GM06990 (cell line): ENCODE measurements at regions not wholly inside any gene's neighbourhood (a gene's known extent, or its start where the extent isn't known, plus 50 kb on each side); places are given as distances from the start of the nearest gene placed in this dataset.

Experiments
- DNase-seq: peaks from one replicate; pipeline ENCODE4 v3.0.0-alpha.2; 2011; ENCODE audit not compliant: insufficient read length; ENCODE audit errors: extremely low read depth
- H3K27me3 ChIP-seq: replicated peaks from 2 replicates; pipeline ENCODE4 v1.6.0; 2011; ENCODE audit warnings: low read length; ENCODE audit not compliant: control insufficient read depth, insufficient read depth
- H3K36me3 ChIP-seq: 2 replicates; pipeline ENCODE4 v1.5.1; 2011; ENCODE audit warnings: low read length; ENCODE audit not compliant: control insufficient read depth, insufficient read depth
- H3K4me3 ChIP-seq: replicated peaks from 2 replicates; pipeline ENCODE4 v1.5.1; 2011; ENCODE audit warnings: low read depth, mild to moderate bottlenecking, control low read depth, low read length
- CTCF ChIP-seq: IDR thresholded peaks from 2 replicates; pipeline ENCODE4 v1.5.1; 2011; ENCODE audit warnings: low read length, control low read depth, mild to moderate bottlenecking, inconsistent platforms; ENCODE audit not compliant: insufficient read depth, poor library complexity, severe bottlenecking

GRCh38 chr5:175253597-175253996 lies 190.4 kb downstream of the DRD1 start:
- Histone ChIP-seq H3K27me3 (no peaks in the 10 kb centered on the region), H3K4me3 (no peak overlapping the region), H3K36me3 (no peaks in the 10 kb centered on the region)
- DNase-seq, result no peak
- no peak for TF ChIP-seq CTCF

DNA sequence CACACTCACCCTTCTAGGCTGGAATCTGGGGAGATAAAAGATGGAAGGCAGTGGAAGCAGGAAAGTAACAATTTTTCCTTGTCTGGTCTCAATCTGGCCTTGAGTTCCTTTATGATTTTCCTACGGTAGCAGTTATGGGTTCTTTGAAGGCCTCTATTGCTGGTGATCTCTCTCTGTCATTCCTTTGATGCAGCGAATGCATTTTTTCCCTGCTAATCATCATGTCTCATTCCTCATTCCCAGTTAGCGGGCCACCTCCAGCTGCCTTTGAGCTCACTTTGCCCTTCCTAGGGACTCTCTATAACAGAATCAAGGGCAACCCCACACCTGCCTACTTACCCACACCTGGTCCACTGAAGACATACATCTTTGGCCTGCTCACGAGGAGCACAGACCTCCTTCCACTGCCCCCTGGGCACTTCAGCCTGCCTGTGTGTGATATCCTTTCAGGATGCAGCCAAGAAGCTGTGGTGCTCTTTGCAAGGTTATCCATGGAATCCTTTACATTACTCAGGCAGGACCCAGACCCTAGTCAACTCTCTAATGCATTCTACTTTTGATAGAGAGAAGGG lies 191.7 kb downstream of the DRD1 start:
- H3K36me3 ChIP-seq, result no peaks in the 10 kb centered on the region
- H3K27me3 ChIP-seq, result no peaks in the 10 kb centered on the region
- no peak for DNase-seq
- TF ChIP-seq CTCF, result no peak
- no peak overlapping the region for H3K4me3 ChIP-seq

DNA sequence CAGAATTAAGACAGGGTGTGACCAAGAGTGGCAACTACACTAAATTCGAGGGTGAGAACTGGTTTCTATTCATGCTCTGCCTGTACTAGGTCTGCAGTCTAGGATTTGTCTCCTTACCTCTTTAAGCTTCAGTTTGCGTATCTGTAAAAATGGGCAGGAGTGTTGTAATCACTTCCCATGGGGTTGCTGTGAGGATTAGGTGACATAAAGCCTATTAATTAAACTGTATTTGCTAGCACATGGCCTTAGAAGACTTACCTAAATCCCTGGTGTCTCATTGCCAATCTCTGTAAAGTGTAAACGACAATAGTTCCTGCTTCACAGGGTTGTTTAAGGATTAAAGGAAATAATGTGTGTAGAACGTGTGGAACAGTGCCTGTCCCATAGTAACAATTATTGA lies 193.6 kb downstream of the DRD1 start:
- TF ChIP-seq CTCF, result no peak
- DNase-seq, result no peak
- Histone ChIP-seq H3K4me3 (no peak overlapping the region), H3K27me3 (no peaks in the 10 kb centered on the region), H3K36me3 (no peaks in the 10 kb centered on the region)

GRCh38 chr5:175248416-175248905 lies 195.5 kb downstream of the DRD1 start:
- H3K36me3 ChIP-seq, result no peaks in the 10 kb centered on the region
- no peak for DNase-seq
- H3K4me3 ChIP-seq, result no peak overlapping the region
- no peak for TF ChIP-seq CTCF
- H3K27me3 ChIP-seq, result no peaks in the 10 kb centered on the region

DNA sequence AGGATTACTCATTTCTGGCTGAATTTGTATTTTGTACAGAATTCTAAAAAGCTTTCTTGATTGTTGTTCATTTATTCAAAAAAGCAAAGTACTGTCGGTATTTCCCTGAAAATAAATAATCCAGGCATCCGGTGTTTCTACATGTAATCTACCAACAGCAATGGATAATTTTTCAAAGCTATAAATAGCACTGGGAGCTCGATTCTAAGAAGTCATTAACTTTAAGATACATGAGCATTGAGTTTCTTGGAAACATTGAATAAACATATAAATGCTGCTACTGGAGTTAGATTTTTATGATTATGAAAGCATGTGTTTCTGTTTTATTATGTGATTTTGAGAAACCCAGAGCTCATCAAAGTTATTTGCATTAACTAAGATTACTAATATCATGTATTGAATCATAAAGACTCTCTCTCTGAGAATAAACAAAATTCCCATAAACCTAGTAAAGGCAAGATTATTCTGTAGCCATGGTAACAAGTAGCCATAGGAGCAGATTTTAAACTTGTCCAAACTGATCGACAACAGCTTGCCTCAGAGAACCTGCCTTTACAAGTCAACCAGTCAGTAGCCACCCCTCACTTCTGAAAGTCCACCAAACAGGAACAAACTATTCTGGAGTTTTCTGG lies 197.0 kb downstream of the DRD1 start:
- H3K27me3 ChIP-seq, result no peaks in the 10 kb centered on the region
- no peak overlapping the region for H3K4me3 ChIP-seq
- no peaks in the 10 kb centered on the region for H3K36me3 ChIP-seq
- TF ChIP-seq CTCF, result no peak
- no peak for DNase-seq

DNA sequence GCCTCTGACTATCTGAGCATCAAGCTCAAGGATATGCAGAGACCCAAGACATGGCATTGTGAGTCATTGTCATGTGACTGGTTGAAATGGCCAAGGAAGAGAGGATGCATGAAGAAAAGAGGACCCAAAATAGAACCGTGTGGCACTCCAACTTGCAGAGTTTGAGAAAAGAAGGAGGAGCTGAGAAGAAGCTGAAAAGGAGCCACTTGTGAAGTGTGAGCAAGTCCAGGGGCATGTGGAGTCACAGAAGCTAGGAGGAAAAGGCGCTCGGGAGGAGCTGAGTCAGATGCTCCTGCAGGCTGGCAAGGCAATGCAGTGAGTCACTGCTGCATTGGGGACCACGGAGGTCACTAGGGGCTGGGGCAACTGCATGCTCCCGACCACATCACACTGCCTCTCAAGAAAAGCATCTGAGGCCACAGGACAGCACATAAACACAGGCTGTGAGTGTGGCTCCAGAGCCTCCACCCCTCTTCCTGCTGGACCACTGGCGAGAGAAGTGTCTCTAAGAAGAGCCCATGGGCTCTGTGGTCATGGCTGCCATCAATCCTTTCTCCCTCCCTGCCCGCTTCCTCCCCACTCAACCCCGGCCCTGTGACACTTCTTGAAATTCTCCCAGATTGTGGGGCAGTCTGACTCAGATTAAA lies 197.6 kb downstream of the DRD1 start:
- TF ChIP-seq CTCF, result no peak
- no peak overlapping the region for H3K4me3 ChIP-seq
- H3K36me3 ChIP-seq, result no peaks in the 10 kb centered on the region
- no peak for DNase-seq
- H3K27me3 ChIP-seq, result no peaks in the 10 kb centered on the region
